ENCODE measurements at regions not wholly inside any gene's neighbourhood (a gene's known extent, or its start where the extent isn't known, plus 50 kb on each side); places are given as distances from the start of the nearest gene placed in this dataset.
"Not testable (repeated sequence)": the region's sequence is repeated elsewhere in the genome, so short reads cannot be mapped to it uniquely, and the experiment has no call there.

- TF ChIP-seq HDAC2 (IDR thresholded peaks at IDR 0.05; ENCODE audit: borderline replicate concordance in 1 of 2, low read depth in 2 of 2, low read length in 2 of 2); SP2 (IDR thresholded peaks at IDR 0.05; ENCODE audit: low read length); POLR2A (IDR thresholded peaks at IDR 0.05; ENCODE audit: control extremely low read depth in 1 of 2, low read depth in 2 of 2, low read length in 2 of 2); ATF2 (IDR thresholded peaks at IDR 0.05; ENCODE audit: low read length); EZH2 (IDR thresholded peaks at IDR 0.05; ENCODE audit: low read depth, low read length, severe bottlenecking); USF2 (IDR thresholded peaks at IDR 0.05; ENCODE audit: low read length); CREB1 (IDR thresholded peaks at IDR 0.05); POLR2AphosphoS5 (IDR thresholded peaks at IDR 0.05; ENCODE audit: low read depth, low read length); TAF1 (IDR thresholded peaks at IDR 0.05; ENCODE audit: low read depth, low read length); KDM5A (IDR thresholded peaks at IDR 0.05; ENCODE audit: low read length); CHD2 (IDR thresholded peaks at IDR 0.05; ENCODE audit: low read length); CTCF (IDR thresholded peaks at IDR 0.05; ENCODE audit: control extremely low read depth in 1 of 3, insufficient read depth in 1 of 3, low read depth in 1 of 3, low read length in 3 of 3): not testable (repeated sequence)
- peak in 1 of 2 experiments; percentile 68; a peak in 1 of 3 replicates for TF ChIP-seq EP300 (IDR thresholded peaks at IDR 0.05; ENCODE audit: borderline replicate concordance in 1 of 2, low read depth in 2 of 2, low read length in 2 of 2)
These were observed 465.8 kb upstream of the TMEFF2 start for GRCh38 chr2:192660555-192660954.
